IMR-90 (cell line): ENCODE measurements at regions not wholly inside any gene's neighbourhood (a gene's known extent, or its start where the extent isn't known, plus 50 kb on each side); places are given as distances from the start of the nearest gene placed in this dataset.
"Not testable (repeated sequence)": the region's sequence is repeated elsewhere in the genome, so short reads cannot be mapped to it uniquely, and the experiment has no call there.

Source experiments
- CEBPB ChIP-seq: IDR thresholded peaks from 2 replicates; pipeline ENCODE4 v1.6.1; 2012; ENCODE audit warnings: low read depth, low read length, improper control_type of control experiment
- CTCF ChIP-seq: conservative IDR thresholded peaks from 2 replicates; pipeline ENCODE4 v1.5.1; 2012; ENCODE audit warnings: mild to moderate bottlenecking, low read depth, low read length, improper control_type of control experiment
- ELK1 ChIP-seq: fragments of 150-350 bp; IDR thresholded peaks from 2 replicates; pipeline ENCODE4 v1.6.1; 2016; ENCODE audit warnings: low read depth, mild to moderate bottlenecking, low read length, moderate library complexity, borderline replicate concordance
- FOS ChIP-seq: fragments of 150-350 bp; IDR thresholded peaks from 2 replicates; pipeline ENCODE4 v1.6.1; 2016; ENCODE audit warnings: low read depth, low read length
- MAFK ChIP-seq: IDR thresholded peaks from 2 replicates; pipeline ENCODE4 v1.6.1; 2012; ENCODE audit warnings: low read depth, low read length, improper control_type of control experiment
- MAZ ChIP-seq: IDR thresholded peaks from 2 replicates; pipeline ENCODE4 v1.6.1; 2012; ENCODE audit warnings: low read depth, mild to moderate bottlenecking, low read length, improper control_type of control experiment, moderate library complexity, borderline replicate concordance
- MXI1 ChIP-seq: IDR thresholded peaks from 2 replicates; pipeline ENCODE4 v1.6.1; 2012; ENCODE audit warnings: low read depth, mild to moderate bottlenecking, low read length, moderate library complexity, borderline replicate concordance
- POLR2A ChIP-seq: IDR thresholded peaks from 2 replicates; pipeline ENCODE4 v1.6.1; 2012; ENCODE audit warnings: mild to moderate bottlenecking, low read depth, low read length
- RAD21 ChIP-seq: IDR thresholded peaks from 2 replicates; pipeline ENCODE4 v1.6.1; 2012; ENCODE audit warnings: low read length, improper control_type of control experiment
- RCOR1 ChIP-seq: IDR thresholded peaks from 2 replicates; pipeline ENCODE4 v1.6.1; 2012; ENCODE audit warnings: mild to moderate bottlenecking, low read length, improper control_type of control experiment; ENCODE audit not compliant: insufficient replicate concordance
- RFX5 ChIP-seq: IDR thresholded peaks from 2 replicates; pipeline ENCODE4 v1.8.0; 2012; ENCODE audit warnings: low read depth, mild to moderate bottlenecking, low read length, moderate library complexity
- SMC3 ChIP-seq: fragments of 150-350 bp; IDR thresholded peaks from 2 replicates; pipeline ENCODE4 v1.6.1; 2016; ENCODE audit warnings: low read depth, mild to moderate bottlenecking, antibody characterized with exemption, low read length, moderate library complexity
- USF2 ChIP-seq: fragments of 150-350 bp; IDR thresholded peaks from 2 replicates; pipeline ENCODE4 v1.6.1; 2017; ENCODE audit warnings: mild to moderate bottlenecking, antibody characterized with exemption, low read length, low read depth

GRCh38 chr9:42409581-42409980, 226.1 kb downstream of the SPATA31A6 start:
- TF ChIP-seq RCOR1, POLR2A, CTCF, MXI1, MAFK, RAD21, MAZ, CEBPB, RFX5, FOS, ELK1, SMC3, USF2: not testable (repeated sequence)
